Hematopoietic multipotent progenitor cell treated with erythropoietin and hydrocortisone succinate and interleukin-3 and kit ligand, for 4 days (in vitro differentiated cells): ENCODE measurements at regions not wholly inside any gene's neighbourhood (a gene's known extent, or its start where the extent isn't known, plus 50 kb on each side); places are given as distances from the start of the nearest gene placed in this dataset.
"Not testable (repeated sequence)": the region's sequence is repeated elsewhere in the genome, so short reads cannot be mapped to it uniquely, and the experiment has no call there.

Source experiments
- DNase-seq: peaks from one replicate; pipeline ENCODE4 v3.0.0-alpha.2; 2015

DNA sequence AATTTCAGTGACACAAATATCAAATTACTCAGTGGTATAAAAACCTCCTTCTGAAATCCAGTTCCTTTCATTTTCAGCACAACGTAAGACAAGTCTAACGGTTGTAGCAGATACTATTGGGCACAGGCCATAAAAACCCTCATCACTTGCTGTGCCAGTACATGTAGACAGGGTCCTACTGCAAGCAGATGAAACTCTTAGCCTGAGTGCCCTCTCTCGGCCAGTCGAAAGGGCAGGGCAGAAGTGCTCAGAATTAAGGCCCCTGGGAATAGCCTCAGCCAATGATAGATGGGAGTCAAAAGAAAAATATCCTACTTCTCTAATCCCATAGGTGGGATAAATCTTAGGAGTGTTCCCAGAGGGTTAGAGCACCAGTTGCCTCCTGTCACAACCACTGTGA, 168.5 kb upstream of the FER start:
- DNase-seq = no peak

- DNase-seq = no peak
Observed at GRCh38 chr5:108578791-108579190, 168.9 kb upstream of the FER start.

- no peak for DNase-seq
Observed at GRCh38 chr5:108567429-108567828, 180.3 kb upstream of the FER start.

DNA sequence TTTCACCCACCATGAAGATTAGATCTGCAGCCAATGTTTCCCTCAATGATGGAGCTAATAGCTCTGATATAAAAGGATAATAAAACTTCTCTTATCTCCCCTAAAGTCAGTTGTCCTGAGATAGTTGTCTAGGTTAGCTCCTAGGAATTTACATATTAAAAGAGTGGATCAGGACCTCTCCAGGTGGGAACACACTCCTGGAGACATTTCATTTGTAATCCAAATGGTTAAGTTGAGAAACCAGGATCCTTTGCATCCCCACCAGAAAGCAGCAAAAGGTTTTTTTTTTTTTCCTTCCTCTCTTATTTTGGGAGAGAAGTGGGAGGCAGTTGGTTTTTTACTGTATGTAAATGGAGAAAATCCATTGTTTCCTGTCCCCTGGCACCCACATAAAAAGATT, 182.5 kb upstream of the FBXL17 start:
- DNase-seq = no peak

GRCh38 chr5:108562205-108562454, 180.2 kb upstream of the FBXL17 start:
- DNase-seq = no peak

DNA sequence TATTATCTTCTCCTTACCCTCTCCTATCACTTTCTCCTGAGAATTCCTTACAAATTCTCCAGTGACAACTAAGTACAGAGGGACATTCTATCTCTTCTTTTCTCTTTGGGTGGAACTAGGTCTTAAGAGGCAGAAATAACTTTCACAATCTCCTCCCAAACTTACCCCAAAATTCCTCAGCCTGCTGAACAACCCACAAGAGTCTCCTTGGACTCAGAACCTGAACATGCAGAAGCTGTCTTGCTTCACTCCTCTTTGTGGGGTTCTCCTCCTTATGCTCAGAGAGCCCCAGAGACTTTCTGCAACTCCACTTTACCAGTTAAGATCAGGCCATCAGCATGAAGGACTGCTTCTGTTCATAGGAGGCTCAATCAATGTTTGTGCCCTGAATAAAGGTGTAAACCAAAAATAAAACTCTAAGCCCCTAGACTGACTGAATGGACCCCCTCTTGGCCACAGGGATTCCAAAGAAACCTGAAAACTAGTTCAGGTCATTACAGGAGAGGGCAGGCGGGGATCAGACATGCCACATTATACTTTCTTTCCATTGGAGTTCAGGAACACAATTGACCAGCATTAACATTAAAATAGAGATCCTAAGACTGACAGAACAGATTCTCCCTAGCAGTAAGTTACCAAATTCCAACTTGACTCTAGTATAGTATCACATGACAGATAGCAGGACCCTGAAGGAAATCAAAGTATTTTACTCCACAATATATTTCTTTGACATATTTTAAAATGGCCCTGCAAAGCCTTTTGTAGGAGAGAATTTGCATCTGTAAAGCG, 179.7 kb upstream of the FBXL17 start:
- no peak for DNase-seq

- DNase-seq = no peak
Observed at GRCh38 chr5:108560581-108560980, 178.7 kb upstream of the FBXL17 start.

DNA sequence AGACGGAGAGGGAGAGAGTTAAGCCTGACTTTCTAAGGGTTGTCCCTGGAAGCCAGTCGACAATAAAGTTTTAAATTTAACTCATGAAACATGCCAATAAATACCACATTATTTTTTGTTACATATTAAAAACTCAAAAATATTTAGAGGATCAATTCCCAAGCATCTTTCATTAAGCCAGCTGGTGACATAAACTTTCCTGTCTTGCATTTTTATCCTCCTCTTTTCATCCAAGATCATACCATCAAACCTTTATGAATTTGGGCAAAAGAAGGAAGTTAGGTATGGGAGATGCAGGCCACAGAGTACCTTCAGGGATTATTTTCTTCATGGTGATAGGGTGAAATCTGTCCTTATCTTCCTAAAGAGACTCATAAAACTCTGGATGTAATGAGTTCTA, 178.3 kb upstream of the FBXL17 start:
- DNase-seq = no peak

GRCh38 chr5:108558840-108559239, 176.9 kb upstream of the FBXL17 start:
- not testable (repeated sequence) for DNase-seq

- DNase-seq = not testable (repeated sequence)
Observed at GRCh38 chr5:108558142-108558541, 176.2 kb upstream of the FBXL17 start.

GRCh38 chr5:108557686-108558085, 175.8 kb upstream of the FBXL17 start:
- no peak for DNase-seq

- DNase-seq = no peak
Observed at GRCh38 chr5:108556441-108557145, 174.7 kb upstream of the FBXL17 start.

DNA sequence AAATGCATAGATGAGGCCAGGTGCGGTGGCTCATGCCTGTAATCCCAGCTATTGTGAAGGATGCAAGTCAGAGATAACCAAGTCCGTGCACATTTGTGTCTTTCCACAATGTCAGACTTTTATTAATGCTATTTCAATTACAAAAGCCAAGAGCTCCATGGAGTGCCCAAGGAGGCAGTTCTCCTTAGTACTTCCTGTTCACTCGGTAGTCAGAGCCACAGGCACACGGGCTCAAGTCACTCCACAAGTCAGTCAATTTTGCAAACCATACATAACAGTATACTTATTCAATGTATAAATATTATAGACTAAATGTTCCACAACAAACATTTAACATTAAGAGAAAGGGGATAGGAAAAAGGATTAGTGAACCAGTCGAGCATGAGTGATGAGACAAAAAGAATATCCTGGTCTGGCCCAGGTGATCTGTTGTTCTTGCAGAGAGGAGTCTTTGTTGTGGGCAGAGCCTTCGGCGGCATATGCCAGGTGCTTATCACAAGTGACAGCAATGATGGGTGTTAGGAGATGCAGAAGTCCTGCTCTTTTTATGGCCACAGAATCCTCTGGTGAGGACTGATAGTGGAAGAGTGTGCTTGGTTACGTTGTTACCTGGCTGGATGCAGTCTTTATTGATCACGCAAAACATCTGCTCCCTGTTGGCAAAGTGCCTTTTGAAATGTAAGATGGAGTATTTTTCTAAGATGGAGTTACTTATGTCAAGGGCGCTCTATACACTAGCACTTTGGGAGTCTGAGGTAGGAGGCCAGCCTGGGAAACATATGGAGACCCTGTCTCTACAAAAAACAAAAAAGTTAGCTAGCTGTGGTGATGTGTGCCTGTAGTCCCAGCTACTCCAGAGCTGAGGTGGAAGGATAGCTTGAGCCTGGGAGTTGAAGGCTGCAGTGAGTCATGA, 167.0 kb upstream of the FBXL17 start:
- peak; percentile 37 for DNase-seq

DNA sequence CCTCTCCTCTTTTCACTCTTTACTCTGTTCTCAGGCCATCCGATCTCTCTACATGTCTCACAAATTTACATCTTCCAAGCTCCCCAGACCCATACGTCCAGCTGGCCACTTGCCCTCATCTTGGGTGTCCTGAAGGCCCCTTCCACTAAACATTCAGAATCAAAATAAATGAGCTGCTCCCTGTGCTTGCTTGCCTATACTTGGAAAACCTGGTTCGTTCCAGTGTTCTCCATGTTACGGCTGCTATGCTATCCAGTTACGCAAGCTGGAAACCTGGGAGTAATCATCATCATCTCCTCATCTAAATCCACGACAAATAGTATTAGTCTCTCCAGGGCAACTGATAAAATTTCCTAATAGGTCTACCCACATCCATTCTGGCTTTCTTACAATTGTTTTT, 165.0 kb upstream of the FBXL17 start:
- no peak for DNase-seq

- no peak for DNase-seq
Observed at GRCh38 chr5:108545301-108545700, 163.4 kb upstream of the FBXL17 start.

GRCh38 chr5:108543486-108543885, 161.6 kb upstream of the FBXL17 start:
- DNase-seq = no peak

DNA sequence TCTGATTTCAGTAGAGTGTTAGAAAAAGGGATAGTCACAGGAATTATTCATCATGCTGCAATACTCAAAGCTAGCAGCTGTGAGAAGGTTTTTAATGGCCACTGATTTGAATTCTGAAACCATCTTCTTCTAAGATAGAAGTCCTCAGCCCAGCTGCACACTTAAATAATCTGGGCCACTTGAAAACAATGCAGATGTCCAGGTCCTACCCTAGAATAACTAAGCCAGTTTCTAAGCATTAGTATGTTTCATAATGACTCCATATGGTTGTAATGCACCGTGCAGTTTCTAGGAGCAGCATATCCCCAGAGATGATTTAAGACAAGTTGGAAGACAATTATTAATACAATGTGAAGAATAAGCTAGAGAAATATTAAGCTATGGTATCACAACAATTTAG, 159.9 kb upstream of the FBXL17 start:
- DNase-seq = no peak

DNA sequence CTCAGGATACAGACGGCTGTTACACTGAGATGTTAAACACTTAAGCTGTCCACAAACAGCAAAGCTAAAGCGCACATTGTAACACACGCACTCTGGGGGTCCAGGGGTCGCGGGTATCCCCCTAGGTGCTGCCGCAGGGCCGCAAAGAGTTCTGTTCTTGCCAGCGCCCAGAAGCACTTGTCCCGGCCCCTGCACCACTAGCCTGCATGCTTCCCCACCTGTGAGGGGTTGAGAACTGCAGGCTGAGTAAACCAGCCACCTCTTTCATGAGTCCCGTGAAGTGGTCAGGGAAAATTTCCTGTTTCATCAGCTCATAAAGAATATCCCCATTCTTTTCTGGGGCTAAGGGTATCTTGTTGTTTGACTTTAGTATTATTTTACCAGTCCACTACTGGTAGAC, 154.4 kb upstream of the FBXL17 start:
- DNase-seq = no peak

- DNase-seq = not testable (repeated sequence)
Observed at GRCh38 chr5:108532129-108532445, 150.2 kb upstream of the FBXL17 start.

DNA sequence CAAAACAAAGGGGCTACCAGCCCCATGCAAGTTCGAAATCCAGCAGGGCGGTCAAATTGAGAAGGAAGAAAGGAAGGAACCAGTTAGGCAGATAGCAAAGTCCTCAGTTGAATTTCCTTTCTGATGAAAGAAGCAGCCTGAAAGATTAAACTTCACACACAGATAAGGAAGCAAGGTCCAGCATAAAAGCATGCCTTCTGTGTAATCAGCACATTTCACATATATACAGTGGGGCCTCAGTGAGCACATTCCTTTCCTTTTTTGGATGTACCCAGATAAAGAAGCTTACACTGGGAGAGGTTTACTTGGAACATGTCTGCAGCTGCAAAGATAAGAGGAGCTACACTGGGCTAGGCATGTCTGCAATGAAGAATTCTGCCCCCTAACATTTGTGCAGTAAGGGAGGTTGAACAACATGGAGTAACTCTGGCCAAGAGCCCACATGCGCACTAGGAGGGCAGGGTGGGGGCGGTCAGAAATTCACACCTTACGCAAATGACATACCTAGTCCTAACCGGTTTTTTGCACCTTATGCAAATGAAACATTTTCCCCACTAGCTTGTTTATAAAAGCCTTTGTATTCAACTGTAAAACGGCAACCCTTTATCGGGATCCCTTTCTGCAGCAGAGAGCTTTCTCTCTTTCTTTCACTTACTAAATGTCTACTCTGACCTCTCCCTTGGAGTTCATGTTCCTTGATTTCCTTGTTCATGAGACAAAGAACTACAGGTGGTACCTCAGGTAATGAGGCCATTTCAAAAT, 149.7 kb upstream of the FBXL17 start:
- peak; percentile 84 for DNase-seq

DNA sequence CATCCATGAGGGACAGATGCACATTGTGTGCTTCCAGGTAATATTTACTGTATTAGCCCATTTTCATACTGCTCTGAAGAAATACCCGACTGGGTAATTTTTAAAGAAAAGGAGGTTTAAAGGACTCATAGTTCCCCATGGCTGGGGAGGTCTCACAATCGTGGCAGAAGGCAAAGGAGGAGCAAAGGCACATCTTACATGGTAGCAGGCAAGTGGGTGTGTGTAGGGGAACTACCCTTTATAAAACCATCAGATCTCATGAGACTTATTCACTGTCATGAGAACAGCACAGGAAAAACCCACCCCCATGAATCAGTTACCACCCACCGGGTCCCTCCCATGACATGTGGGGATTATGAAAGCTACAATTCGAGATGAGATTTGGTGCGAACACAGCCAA, 148.8 kb upstream of the FBXL17 start:
- DNase-seq = no peak

- DNase-seq = no peak
Observed at GRCh38 chr5:108529381-108529780, 147.5 kb upstream of the FBXL17 start.

DNA sequence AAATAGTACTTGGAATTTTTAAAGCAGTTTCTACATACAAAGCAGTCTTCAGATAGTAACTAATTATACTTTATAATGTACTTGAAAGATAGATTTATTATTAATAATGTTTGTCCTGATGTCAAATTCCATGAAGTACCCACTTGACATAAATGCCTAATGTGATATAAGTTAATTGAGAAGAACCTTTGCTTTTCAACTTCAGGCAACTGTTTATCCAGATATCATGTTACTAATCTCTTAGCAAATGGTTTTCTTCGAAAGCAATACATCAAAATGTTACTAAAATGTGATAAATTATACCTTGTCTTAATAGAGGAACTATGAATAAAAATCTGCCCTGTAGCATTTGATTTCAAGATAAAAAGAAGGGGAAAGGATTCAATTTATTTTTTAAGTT, 146.8 kb upstream of the FBXL17 start:
- DNase-seq = no peak
